22Rv1 (cell line): ENCODE measurements at regions not wholly inside any gene's neighbourhood (a gene's known extent, or its start where the extent isn't known, plus 50 kb on each side); places are given as distances from the start of the nearest gene placed in this dataset.

Experiments
- H3K27ac ChIP-seq: fragments of 450-650 bp; 2 replicates; pipeline ENCODE4 v1.5.1; 2017
- ZFX ChIP-seq: fragments of 450-650 bp; IDR thresholded peaks from 2 replicates; pipeline ENCODE4 v1.6.1; 2017; ENCODE audit warnings: antibody characterized with exemption, borderline replicate concordance
- TF ChIP-seq, protein P1 (sequence below): fragments of 450-650 bp; IDR thresholded peaks from 2 replicates; pipeline ENCODE4 v1.5.1; 2017; ENCODE audit warnings: mild to moderate bottlenecking

DNA sequence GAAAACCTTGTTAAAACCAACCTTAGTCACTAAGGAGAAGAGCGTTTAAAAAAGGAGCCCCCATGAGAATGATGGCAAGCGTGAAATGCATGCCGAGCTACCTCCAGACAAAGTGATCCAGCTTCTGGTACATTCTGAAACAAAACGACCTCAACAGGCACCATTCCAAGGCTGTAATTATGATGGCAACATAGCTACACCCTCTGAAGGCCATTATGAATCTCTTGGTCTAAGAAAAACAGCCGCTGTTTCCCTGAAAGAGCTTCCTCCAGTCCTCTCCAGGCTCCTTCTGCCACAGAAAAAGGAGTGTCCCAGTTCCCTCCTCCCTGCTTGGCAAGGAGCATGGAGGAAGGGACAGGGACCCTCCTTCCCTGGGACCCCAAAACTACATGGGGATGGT is 50.0 kb upstream of the ABLIM1 start:
- H3K27ac ChIP-seq, result no peak overlapping the region
- TF ChIP-seq ZFX, result no peak
- TF ChIP-seq, protein P1, sequence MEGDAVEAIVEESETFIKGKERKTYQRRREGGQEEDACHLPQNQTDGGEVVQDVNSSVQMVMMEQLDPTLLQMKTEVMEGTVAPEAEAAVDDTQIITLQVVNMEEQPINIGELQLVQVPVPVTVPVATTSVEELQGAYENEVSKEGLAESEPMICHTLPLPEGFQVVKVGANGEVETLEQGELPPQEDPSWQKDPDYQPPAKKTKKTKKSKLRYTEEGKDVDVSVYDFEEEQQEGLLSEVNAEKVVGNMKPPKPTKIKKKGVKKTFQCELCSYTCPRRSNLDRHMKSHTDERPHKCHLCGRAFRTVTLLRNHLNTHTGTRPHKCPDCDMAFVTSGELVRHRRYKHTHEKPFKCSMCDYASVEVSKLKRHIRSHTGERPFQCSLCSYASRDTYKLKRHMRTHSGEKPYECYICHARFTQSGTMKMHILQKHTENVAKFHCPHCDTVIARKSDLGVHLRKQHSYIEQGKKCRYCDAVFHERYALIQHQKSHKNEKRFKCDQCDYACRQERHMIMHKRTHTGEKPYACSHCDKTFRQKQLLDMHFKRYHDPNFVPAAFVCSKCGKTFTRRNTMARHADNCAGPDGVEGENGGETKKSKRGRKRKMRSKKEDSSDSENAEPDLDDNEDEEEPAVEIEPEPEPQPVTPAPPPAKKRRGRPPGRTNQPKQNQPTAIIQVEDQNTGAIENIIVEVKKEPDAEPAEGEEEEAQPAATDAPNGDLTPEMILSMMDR, result no peak

DNA sequence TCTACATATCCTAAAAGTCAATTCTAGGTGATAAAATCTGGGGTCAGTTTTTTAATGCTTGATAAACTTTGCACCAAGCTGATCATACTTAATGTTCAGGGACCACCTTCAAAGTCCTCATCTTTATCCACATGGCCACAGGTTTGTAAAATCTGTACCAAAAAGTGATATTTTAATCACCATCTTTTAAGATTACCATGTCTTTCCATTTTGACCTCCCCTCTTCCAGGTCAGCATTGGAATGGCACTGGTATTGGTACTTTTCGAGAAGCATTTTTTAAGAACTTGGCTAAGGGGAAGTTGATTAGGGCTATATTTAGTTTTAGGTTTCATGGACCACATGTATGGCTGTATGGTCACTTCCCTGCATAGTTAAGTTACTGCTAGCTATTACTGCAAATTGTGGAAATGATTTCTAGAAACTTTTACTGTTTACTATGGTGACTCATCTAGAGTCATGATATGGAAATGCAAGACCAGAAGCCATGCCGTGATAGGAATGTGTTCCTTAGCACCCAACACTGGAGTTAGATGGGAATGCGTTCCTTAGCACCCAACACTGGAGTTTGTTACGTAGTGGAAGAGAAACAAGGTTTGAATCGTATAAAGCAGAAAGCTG is 50.8 kb upstream of the ABLIM1 start:
- H3K27ac ChIP-seq, result no peak overlapping the region
- TF ChIP-seq, protein P1, result no peak

DNA sequence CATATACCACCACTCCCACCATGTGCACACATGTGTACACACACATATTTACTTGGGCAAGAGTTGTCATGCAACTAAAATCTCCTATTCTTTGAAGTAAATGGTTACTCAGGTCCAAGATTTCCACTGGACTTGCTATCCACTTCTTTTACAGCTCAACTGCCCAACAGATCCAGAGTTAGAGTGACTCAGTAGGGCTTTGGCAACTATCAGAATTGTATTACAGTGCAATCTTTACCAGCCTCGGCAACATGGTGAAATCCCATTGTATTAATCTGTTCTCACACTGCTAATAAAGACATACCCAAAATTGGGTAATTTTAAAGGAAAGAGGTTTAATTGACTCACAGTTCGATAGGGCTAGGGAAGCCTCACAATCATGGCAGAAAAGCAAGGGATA is 51.9 kb upstream of the ABLIM1 start:
- TF ChIP-seq ZFX, result no peak
- TF ChIP-seq, protein P1, result no peak
- H3K27ac ChIP-seq, result no peak overlapping the region

DNA sequence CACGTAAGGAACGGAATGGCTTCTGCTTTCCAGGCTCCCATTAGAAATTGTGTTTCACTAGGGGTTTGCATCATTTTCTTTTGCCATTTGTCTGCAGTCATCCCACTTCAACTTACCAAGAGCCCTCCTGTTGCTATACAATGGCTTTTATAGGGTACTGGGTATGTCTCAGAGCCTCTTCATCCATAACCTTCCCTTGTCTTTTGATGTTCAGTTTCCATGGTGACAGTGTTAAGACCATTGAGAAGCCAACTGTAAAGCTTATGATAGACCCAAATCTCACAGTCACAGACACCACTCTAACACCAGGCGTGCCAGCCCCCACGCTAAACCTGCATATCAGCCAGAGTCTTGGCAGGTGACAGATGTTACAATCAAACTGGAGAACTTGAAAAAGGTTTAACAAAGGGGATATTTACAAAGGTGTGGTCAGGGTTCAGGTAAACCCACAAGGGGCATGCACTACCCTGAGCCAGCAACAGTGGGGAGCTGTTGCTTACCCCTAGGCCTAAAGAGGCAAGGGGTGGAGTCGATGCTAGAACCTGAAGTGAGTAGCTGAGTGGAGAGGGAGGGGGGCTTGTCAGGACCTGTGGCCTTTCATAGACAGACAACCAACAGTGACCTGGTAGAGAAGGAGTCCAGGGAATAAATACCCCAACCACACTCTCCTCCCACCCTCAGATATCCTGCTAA is 53.2 kb upstream of the ABLIM1 start:
- H3K27ac ChIP-seq, result no peak overlapping the region
- TF ChIP-seq, protein P1, result no peak
- no peak for TF ChIP-seq ZFX

DNA sequence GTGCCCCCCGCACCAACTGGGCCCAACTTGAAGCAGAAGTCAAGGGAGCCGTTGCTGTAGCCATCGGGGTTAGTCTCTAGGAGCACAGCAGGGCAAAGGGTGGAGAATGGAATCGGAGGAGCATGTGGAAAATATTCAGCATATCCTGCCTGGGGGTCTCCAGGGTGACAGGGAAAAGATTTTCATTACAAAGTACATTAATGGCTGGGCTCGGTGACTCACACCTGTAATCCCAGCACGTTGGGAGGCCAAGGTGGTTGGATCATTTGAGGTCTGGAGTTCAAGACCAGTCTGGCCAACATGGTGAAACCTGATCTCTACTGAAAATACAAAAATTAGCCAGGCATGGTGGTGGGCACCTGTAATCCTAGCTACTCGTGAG is 53.8 kb upstream of the ABLIM1 start:
- TF ChIP-seq ZFX, result no peak

DNA sequence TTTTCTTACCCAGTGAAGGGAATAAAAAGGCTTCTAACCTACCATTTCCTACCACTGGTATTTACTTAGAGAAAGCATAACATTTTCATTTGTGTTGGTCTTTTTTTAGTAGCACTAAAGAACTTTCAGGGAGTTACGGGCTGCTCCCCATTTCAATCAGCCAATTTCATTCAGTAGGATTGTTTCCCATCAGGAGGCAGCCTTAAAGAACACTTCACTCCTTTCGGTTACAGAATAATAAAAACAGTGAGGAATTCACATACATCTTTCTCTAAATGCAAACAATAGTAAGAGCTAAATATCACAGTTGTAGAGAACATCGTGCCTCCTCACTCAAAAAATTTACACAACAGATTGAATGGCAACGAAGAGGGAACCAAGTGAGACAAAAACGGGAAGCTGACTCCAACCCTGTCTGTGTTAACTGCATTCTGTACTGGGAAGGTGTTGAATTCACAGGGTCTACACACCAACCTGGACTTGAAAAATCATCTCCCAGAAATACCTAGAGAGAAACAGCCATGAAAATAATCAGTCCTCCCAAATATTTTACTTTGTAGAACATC is 55.5 kb upstream of the ABLIM1 start:
- H3K27ac ChIP-seq, result no peak overlapping the region
- TF ChIP-seq, protein P1, result no peak
- no peak for TF ChIP-seq ZFX

More for the DNA sequence above, 53.8 kb upstream of the ABLIM1 start:
- no peak overlapping the region for H3K27ac ChIP-seq

DNA sequence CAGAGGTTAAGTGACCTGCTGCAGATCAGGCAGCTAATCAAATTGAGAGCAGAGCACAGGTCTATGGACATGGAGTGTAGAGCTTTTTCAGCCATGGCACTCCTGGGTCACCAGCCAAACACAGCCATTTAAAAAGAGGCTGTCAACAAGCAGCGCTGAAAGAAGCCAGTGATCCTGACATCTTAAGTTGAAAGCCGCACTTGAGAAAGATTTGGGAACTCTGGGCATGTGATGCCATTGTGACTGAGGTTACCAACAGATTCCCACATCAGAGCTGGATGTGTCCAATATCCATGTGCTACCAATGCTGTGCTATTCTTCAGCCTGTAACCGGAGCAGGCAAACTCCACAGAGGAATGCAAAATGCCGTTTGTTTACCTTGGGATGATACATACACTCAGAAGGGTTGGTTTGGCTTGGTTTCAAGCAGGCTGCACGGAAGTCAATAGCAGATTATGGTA is 56.2 kb upstream of the ABLIM1 start:
- TF ChIP-seq ZFX, result no peak
- TF ChIP-seq, protein P1, result no peak

More for the DNA sequence above, 56.2 kb upstream of the ABLIM1 start:
- H3K27ac ChIP-seq, result peak overlapping the region; percentile 42
